Fibroblast of mammary gland (primary cell): ENCODE measurements at regions not wholly inside any gene's neighbourhood (a gene's known extent, or its start where the extent isn't known, plus 50 kb on each side); places are given as distances from the start of the nearest gene placed in this dataset.

Experiments used
- DNase-seq: peaks from one replicate; pipeline ENCODE4 v3.0.0-alpha.2; 2010; ENCODE audit warnings: low read depth
- H3K4me3 ChIP-seq: 2 replicates; pipeline ENCODE4 v1.5.1; 2011; ENCODE audit warnings: low read depth, mild to moderate bottlenecking, low read length, moderate library complexity; ENCODE audit not compliant: control insufficient read depth
- CTCF ChIP-seq: conservative IDR thresholded peaks from 2 replicates; pipeline ENCODE4 v1.5.1; 2011; ENCODE audit warnings: low read depth, low read length, inconsistent platforms; ENCODE audit not compliant: control insufficient read depth, insufficient read depth

GRCh38 chr2:234840336-234840735, 111.5 kb upstream of the SH3BP4 start:
- peak; percentile 95 for DNase-seq
- H3K4me3 ChIP-seq = no peak overlapping the region
- TF ChIP-seq CTCF = no peak

GRCh38 chr2:234839285-234839684, 112.5 kb upstream of the SH3BP4 start:
- DNase-seq = no peak
- no peak for TF ChIP-seq CTCF
- no peak overlapping the region for H3K4me3 ChIP-seq

GRCh38 chr2:234836271-234836670, 115.5 kb upstream of the SH3BP4 start:
- no peak for TF ChIP-seq CTCF
- no peak overlapping the region for H3K4me3 ChIP-seq

GRCh38 chr2:234835738-234836137, 116.1 kb upstream of the SH3BP4 start:
- TF ChIP-seq CTCF = no peak
- no peak overlapping the region for H3K4me3 ChIP-seq
- DNase-seq = no peak

More at GRCh38 chr2:234836271-234836670, 115.5 kb upstream of the SH3BP4 start:
- no peak for DNase-seq

GRCh38 chr2:234834228-234834923, 117.4 kb upstream of the SH3BP4 start:
- H3K4me3 ChIP-seq = no peak overlapping the region
- no peak for TF ChIP-seq CTCF
- no peak for DNase-seq

GRCh38 chr2:234830853-234831252, 121.0 kb upstream of the SH3BP4 start:
- no peak overlapping the region for H3K4me3 ChIP-seq
- no peak for TF ChIP-seq CTCF
- DNase-seq = no peak

- no peak for TF ChIP-seq CTCF
- no peak for DNase-seq
- no peak overlapping the region for H3K4me3 ChIP-seq
These were observed 122.8 kb upstream of the SH3BP4 start for GRCh38 chr2:234829074-234829455.
